ENCODE measurements at regions not wholly inside any gene's neighbourhood (a gene's known extent, or its start where the extent isn't known, plus 50 kb on each side); places are given as distances from the start of the nearest gene placed in this dataset.
"Not testable (repeated sequence)": the region's sequence is repeated elsewhere in the genome, so short reads cannot be mapped to it uniquely, and the experiment has no call there.

- TF ChIP-seq CTCF (IDR thresholded peaks at IDR 0.05; ENCODE audit: low read depth, low read length), result no peak
- no peak for DNase-seq (ENCODE audit: extremely low read depth, low read depth)
Measured at GRCh38 chr17:6269478-6269877, 165.4 kb downstream of the AIPL1 start.

DNA sequence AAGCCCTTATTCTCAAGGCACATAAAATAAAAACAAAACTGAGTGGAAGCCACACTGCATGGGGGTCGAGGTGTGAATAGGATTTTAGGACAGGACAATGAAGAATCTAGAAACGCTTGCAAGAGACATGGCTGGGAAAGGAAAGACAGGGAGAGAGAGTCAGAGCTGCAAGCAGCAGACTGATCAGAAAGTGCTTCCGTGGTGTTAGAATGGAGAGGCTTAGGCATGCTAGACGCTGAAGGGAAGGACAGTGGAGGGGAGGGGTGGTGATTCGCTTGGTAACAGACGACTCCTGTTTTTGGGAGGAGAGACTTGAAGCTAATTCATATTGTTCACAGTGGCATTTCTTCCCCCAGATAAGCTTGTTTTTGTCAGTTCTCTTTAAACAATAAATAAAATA lies 173.5 kb downstream of the AIPL1 start:
- TF ChIP-seq CTCF (IDR thresholded peaks at IDR 0.05; ENCODE audit: low read depth, low read length), result no peak
- no peak for DNase-seq (ENCODE audit: extremely low read depth, low read depth)

DNA sequence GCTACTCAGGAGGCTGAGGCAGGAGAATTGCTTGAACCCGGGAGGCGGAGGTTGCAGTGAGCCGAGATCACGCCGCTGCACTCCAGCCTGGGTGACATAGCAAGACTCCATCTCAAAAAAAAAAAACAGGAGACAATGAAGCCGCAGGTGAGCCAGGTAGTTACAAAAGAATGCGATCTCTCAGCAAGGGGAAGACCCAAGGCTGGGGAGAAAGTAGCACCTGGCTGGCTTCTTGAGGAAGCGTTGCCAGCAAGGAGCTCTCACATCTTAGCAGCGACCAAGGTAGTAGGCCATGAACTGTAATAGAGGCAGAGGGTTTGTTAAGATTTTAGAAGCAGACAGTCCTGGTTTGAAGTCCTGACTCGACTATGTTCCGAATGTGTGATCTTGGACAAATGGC lies 175.0 kb downstream of the AIPL1 start:
- no peak for DNase-seq (ENCODE audit: extremely low read depth, low read depth)
- no peak for TF ChIP-seq CTCF (IDR thresholded peaks at IDR 0.05; ENCODE audit: low read depth, low read length)

DNA sequence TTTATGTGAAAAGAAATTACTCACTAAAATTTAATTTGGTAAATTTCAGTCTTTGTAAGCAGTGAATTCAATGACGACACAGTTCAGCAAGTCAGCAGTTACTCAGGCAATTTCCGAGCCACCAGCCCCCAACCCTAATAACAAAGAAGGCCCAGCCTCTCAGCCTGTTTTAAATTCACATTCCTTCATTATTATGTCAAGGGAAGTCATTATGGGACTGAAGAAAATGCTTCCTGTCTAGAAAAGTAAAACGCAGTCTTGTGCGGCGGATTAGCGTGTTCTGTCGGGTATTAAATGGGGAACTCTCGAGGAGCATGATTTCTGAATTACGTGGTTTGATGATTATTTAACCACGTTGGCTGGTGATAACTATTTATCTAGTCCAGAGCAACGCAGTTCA lies 177.6 kb downstream of the AIPL1 start:
- no peak for TF ChIP-seq CTCF (IDR thresholded peaks at IDR 0.05; ENCODE audit: low read depth, low read length)
- DNase-seq (ENCODE audit: extremely low read depth, low read depth), result no peak

DNA sequence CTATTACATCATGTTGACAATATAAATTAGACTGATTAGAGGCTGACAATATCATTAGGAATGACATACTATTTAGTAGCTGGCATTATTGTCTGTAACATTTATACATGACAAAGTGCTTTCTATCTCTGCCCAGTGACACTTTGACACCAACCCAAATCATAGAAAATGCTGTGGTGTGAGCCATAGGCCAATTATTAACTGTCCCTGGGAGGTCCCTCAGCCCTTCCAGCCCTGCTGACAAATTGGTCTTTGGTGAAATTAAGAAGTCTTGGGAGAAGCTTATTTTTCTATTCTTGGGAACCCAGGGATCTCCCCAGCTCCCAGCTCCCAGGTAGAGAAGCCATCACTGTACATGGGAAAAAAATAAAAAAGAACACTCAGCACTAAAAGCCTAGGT lies 179.6 kb downstream of the AIPL1 start:
- TF ChIP-seq CTCF (IDR thresholded peaks at IDR 0.05; ENCODE audit: low read depth, low read length), result no peak
- DNase-seq (ENCODE audit: extremely low read depth, low read depth), result no peak

- TF ChIP-seq CTCF (IDR thresholded peaks at IDR 0.05; ENCODE audit: low read depth, low read length), result no peak
- no peak for DNase-seq (ENCODE audit: extremely low read depth, low read depth)
Measured at GRCh38 chr17:6254036-6254435, 180.9 kb downstream of the AIPL1 start.

- DNase-seq (ENCODE audit: extremely low read depth, low read depth), result not testable (repeated sequence)
Measured at GRCh38 chr17:6251640-6252039, 181.5 kb downstream of the WSCD1 start.

GRCh38 chr17:6249732-6250131 lies 179.6 kb downstream of the WSCD1 start:
- TF ChIP-seq CTCF (IDR thresholded peaks at IDR 0.05; ENCODE audit: low read depth, low read length), result no peak
- DNase-seq (ENCODE audit: extremely low read depth, low read depth), result no peak

Measured in AG09319 (cell line).